ENCODE measurements at regions not wholly inside any gene's neighbourhood (a gene's known extent, or its start where the extent isn't known, plus 50 kb on each side); places are given as distances from the start of the nearest gene placed in this dataset.

DNA sequence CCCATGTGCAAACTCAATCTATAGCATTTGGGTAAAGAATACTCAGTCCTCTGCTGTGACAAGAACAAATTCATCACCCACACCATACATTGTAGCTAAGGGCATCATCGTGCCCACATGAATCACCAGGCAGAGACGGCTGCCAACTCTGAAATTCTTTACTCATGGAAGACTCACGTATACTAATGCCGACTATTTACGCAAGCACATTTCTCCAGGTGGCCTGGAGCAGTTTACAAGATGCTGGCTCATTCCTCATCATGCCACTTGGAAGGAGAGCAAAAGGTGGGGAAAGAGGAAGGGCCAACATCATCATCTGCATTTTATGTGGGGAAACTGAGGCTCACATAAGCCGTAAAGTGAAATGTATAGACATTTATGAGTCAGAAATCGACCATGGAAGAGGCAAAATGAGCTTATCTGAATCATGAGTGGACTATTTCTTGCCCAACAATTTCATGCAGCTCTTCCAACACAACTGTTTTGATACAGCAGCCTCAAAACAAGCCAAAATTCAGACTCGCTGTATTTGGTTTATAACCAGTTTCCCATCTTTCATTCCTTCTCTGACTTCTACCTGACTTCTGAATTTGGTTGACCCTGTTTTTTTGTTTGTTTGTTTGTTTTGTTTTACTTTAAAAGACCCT is 213.9 kb upstream of the SERP2 start:
- TF ChIP-seq RAD21 (IDR thresholded peaks at IDR 0.05; ENCODE audit: low read depth) (no peak), EP300 (IDR thresholded peaks at IDR 0.05; ENCODE audit: borderline replicate concordance) (no peak), TEAD4 (IDR thresholded peaks at IDR 0.05) (no peak), NFIC (IDR thresholded peaks at IDR 0.05) (no peak), CREB1 (IDR thresholded peaks at IDR 0.05; ENCODE audit: low read depth) (no peak), FOXM1 (IDR thresholded peaks at IDR 0.05; ENCODE audit: borderline replicate concordance, low read depth) (no peak), TAF1 (IDR thresholded peaks at IDR 0.05; ENCODE audit: low read depth) (no peak), ZBTB7A (IDR thresholded peaks at IDR 0.05; ENCODE audit: low read depth) (no peak), TCF12 (IDR thresholded peaks at IDR 0.05; ENCODE audit: low read depth) (no peak), EGR1 (IDR thresholded peaks at IDR 0.05) (no peak), CEBPB (IDR thresholded peaks at IDR 0.05) (no peak), YY1 (IDR thresholded peaks at IDR 0.05; ENCODE audit: low read depth) (no peak)
- TF ChIP-seq, protein P1, sequence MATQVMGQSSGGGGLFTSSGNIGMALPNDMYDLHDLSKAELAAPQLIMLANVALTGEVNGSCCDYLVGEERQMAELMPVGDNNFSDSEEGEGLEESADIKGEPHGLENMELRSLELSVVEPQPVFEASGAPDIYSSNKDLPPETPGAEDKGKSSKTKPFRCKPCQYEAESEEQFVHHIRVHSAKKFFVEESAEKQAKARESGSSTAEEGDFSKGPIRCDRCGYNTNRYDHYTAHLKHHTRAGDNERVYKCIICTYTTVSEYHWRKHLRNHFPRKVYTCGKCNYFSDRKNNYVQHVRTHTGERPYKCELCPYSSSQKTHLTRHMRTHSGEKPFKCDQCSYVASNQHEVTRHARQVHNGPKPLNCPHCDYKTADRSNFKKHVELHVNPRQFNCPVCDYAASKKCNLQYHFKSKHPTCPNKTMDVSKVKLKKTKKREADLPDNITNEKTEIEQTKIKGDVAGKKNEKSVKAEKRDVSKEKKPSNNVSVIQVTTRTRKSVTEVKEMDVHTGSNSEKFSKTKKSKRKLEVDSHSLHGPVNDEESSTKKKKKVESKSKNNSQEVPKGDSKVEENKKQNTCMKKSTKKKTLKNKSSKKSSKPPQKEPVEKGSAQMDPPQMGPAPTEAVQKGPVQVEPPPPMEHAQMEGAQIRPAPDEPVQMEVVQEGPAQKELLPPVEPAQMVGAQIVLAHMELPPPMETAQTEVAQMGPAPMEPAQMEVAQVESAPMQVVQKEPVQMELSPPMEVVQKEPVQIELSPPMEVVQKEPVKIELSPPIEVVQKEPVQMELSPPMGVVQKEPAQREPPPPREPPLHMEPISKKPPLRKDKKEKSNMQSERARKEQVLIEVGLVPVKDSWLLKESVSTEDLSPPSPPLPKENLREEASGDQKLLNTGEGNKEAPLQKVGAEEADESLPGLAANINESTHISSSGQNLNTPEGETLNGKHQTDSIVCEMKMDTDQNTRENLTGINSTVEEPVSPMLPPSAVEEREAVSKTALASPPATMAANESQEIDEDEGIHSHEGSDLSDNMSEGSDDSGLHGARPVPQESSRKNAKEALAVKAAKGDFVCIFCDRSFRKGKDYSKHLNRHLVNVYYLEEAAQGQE (IDR thresholded peaks at IDR 0.05; ENCODE audit: low read depth): no peak
- TF ChIP-seq, protein P2, sequence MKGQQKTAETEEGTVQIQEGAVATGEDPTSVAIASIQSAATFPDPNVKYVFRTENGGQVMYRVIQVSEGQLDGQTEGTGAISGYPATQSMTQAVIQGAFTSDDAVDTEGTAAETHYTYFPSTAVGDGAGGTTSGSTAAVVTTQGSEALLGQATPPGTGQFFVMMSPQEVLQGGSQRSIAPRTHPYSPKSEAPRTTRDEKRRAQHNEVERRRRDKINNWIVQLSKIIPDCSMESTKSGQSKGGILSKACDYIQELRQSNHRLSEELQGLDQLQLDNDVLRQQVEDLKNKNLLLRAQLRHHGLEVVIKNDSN (IDR thresholded peaks at IDR 0.05): no peak
- TF ChIP-seq, protein P3, sequence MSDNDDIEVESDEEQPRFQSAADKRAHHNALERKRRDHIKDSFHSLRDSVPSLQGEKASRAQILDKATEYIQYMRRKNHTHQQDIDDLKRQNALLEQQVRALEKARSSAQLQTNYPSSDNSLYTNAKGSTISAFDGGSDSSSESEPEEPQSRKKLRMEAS (IDR thresholded peaks at IDR 0.05): no peak

DNA sequence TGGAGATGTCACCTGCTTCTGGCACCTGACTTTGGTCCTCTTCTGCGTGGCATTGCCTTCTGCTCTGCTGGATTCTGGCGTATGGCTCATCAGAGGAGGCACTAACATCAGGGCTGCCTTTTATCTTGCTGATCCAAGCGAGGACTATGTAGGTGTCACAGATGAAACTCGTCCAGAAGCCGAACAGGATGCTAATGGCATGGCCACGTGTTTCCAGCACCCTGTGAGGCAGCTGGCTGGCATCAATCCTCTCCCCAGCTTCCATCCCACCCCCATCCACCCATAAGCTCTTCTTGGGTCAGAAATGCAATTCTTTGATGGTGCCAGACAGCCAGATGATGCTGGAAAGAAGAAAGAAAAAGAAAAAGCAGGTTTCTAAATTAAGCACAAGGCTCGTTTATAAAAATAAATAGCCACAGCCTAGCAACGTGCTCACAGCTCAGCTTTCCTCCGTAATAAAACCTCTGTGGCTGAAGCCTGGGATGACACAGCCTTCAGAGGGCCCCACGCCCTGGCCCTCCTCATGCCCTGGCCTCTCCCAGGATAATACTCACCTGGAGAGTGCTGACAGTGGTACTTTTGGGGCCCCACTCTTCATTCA is 212.9 kb upstream of the SERP2 start:
- TF ChIP-seq FOXM1 (IDR thresholded peaks at IDR 0.05; ENCODE audit: borderline replicate concordance, low read depth) (no peak), CEBPB (IDR thresholded peaks at IDR 0.05) (no peak), RAD21 (IDR thresholded peaks at IDR 0.05; ENCODE audit: low read depth) (no peak), NFIC (IDR thresholded peaks at IDR 0.05) (no peak), EGR1 (IDR thresholded peaks at IDR 0.05) (no peak), TCF12 (IDR thresholded peaks at IDR 0.05; ENCODE audit: low read depth) (no peak), TAF1 (IDR thresholded peaks at IDR 0.05; ENCODE audit: low read depth) (no peak), TEAD4 (IDR thresholded peaks at IDR 0.05) (no peak), YY1 (IDR thresholded peaks at IDR 0.05; ENCODE audit: low read depth) (no peak), CREB1 (IDR thresholded peaks at IDR 0.05; ENCODE audit: low read depth) (no peak), ZBTB7A (IDR thresholded peaks at IDR 0.05; ENCODE audit: low read depth) (no peak)
- TF ChIP-seq, protein P3 (IDR thresholded peaks at IDR 0.05): no peak
- TF ChIP-seq, protein P1 (IDR thresholded peaks at IDR 0.05; ENCODE audit: low read depth): no peak

DNA sequence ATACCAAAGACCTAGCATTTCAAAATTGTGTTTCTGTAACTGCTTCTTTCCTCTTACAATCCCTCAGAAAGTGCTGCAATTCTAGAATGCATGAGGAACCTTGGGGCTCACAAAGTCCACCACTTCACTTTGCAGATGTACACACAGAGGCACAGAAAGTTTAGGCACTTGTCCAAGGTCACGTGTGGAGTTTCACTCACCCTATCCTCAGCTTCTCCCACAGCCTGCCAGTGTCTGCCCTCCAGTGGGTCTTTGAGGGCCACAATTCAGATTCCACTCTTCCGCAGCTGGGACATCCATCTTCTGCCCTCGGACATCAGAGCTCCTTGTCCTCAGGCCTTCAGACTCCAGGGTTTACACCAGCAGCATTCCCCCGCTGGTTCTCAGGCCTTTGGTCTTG is 210.5 kb upstream of the SERP2 start:
- TF ChIP-seq NFIC (IDR thresholded peaks at IDR 0.05) (no peak), CREB1 (IDR thresholded peaks at IDR 0.05; ENCODE audit: low read depth) (no peak), ZBTB7A (IDR thresholded peaks at IDR 0.05; ENCODE audit: low read depth) (no peak), TEAD4 (IDR thresholded peaks at IDR 0.05) (no peak), TCF12 (IDR thresholded peaks at IDR 0.05; ENCODE audit: low read depth) (no peak), YY1 (IDR thresholded peaks at IDR 0.05; ENCODE audit: low read depth) (no peak), EGR1 (IDR thresholded peaks at IDR 0.05) (no peak), FOXM1 (IDR thresholded peaks at IDR 0.05; ENCODE audit: borderline replicate concordance, low read depth) (no peak), RAD21 (IDR thresholded peaks at IDR 0.05; ENCODE audit: low read depth) (no peak), CEBPB (IDR thresholded peaks at IDR 0.05) (no peak), EP300 (IDR thresholded peaks at IDR 0.05; ENCODE audit: borderline replicate concordance) (no peak), TAF1 (IDR thresholded peaks at IDR 0.05; ENCODE audit: low read depth) (no peak)
- TF ChIP-seq, protein P3 (IDR thresholded peaks at IDR 0.05): no peak
- TF ChIP-seq, protein P1 (IDR thresholded peaks at IDR 0.05; ENCODE audit: low read depth): no peak
- TF ChIP-seq, protein P2 (IDR thresholded peaks at IDR 0.05): no peak
